Medulla oblongata (tissue), 1 donor: ENCODE measurements at regions not wholly inside any gene's neighbourhood (a gene's known extent, or its start where the extent isn't known, plus 50 kb on each side); places are given as distances from the start of the nearest gene placed in this dataset.

Experiments used
- DNase-seq: peaks from one replicate; pipeline ENCODE4 v3.0.0-alpha.2; 2015; ENCODE audit errors: extremely low spot score

DNA sequence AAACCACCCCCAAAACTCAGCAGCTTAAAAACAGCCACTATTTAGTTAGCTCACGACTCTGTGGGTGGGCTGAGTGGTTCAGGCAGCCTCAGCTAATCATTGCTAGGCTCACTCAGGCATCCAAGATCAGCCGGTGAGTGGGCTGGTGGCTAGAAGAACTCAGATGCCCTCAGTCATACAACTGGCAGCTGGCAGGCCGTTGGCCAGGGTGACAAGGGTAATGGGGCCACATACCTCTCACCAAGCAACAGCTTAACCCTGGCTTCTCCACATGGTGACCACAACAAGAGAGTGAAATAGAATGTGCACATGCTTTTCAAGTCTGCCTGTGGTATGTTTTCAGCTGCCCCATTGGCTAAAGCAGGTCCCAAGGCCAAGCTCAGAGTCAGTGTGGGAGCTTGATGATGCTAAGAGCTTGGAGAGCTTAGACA is 435.4 kb upstream of the TSHZ3 start:
- no peak for DNase-seq

DNA sequence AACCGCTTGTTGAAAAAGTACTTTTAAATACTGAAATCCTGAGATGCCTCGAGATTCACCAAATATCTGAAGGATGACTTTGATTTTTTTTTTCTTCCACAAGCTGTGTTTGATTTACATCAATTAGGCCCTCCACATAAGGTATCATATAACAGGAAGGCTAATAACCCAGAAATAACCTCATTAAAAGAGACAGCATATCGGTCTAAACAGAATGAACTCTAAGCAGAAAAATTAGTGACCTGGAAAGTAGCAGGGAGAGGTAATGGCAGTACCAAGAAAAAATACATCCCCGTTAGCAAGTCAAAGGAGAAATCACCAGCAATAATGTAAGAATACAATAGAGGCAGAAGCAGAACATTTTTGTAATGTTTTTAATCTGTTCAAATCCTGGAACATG is 452.4 kb upstream of the TSHZ3 start:
- no peak for DNase-seq

DNA sequence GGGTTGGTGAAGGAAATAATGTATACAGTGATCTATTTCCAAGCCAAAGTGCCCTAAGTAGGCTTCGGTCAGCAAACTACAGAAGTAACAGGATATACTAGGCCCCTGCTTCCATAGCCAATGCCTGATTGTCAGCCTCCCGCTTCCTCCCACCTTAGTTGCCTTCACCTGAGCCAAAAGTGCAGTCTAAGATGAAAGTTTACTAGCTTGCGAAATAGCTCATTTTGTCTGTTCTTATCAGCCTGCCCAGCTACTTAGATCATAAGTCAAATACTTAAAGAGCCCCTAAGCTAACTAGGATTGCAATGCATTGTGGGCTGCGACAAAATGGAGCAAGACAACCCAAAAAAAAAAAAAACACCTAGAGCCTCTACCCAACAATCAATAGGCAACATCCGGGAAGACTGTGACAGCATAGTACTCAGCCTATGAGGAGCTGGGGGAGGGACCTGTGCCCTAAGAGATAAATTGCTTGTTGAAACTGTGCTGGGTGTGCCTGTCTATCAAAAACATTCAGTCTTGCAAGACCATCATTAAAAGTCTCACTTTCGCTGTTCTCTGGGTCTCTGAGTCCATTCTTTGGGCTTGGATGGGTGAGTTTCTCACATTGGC is 454.7 kb upstream of the TSHZ3 start:
- no peak for DNase-seq

DNA sequence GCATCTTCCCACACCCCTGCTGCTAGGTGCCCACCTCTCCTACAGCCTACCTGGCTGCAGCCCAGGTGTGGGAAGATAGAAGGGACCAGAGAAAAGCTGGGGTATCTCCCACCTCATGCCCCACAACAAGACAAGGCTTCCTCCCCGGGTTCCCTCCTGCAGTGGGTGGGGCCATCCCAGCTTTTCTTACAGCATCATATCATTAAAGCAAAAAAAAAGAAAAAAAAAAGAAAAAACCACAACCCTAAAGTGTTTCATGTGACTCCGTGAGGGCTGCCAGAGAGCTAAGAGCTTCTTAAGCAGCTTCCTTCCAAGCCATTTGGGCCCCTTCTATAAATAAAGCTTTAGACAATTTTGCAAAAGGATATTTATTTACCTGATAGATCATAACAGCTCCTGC is 455.4 kb upstream of the TSHZ3 start:
- no peak for DNase-seq

DNA sequence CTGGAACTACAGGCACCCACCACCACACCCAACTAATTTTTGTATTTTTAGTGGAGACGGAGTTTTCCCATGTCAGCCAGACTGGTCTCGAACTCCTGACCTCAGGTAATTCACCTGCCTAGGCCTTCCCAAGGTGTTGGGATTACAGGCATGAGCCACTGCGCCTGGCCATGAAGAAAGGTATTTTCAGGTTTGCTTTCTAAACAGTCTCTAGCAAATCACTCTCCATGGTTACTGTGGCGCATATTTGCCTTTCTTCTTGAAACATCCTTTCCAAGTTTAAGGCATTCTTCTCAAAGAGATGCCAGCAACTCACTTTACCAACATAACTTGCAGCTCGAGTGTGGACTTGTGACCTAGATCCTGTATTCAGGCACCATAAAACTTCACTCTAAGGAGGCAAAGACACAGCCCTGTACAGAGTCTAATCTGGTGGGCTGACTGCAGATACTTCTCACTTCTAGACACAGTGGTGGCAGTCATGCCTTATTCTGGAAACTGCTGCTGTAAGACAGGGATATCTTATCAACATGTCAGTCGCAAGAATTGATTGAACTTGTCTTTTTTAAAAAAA is 461.4 kb upstream of the TSHZ3 start:
- DNase-seq, result no peak

DNA sequence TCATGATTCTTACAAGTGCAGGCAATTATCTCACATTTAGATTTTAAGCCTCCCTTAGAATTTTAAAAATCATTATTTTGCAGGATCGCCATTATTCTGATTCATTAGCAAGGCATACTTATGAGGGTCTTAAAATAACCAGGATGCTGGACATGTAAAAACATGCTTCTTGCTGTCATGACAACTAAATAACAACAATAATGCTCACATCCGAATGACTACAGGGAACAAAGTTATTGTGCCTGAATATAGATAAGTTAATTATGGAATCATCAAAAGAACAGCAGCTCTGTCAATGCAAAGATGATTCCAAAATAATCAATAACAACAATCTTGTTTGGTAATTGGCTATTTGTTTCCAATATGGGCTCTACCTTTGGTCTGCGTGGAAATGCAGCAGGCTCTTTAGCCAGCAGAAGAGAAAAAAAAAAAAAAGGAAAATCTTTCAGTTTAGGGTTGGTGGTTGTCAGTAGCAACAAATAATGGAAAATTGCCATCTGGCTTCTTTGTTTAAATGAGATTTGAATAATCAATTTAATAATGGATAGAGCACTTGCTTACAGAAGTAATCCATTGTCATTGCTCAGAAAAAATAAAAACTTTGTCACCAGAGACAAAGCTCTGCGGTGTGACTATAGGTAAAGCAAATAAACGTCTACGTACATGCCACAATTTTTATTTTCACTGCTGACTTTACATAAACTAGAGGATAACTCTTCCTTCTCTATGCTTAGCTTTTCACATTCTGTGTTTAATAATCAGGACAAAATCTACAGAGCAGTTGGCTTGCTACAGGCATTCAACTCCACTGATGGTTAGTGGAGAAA is 468.9 kb upstream of the TSHZ3 start:
- no peak for DNase-seq

DNA sequence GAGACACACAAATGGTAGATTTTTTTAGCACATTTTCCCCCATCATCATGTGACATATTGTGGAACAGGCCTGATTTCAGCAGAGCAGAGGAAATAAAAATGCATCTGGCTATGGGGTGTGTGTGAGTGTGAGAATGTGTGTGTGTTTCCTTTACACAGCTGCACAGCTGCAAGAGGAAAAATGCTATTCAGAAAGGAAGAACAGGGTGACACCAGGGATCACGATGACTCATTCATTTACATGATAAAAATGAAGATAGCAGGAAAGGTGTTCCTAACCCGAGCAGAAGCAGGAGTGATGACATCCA is 469.5 kb upstream of the TSHZ3 start:
- no peak for DNase-seq

DNA sequence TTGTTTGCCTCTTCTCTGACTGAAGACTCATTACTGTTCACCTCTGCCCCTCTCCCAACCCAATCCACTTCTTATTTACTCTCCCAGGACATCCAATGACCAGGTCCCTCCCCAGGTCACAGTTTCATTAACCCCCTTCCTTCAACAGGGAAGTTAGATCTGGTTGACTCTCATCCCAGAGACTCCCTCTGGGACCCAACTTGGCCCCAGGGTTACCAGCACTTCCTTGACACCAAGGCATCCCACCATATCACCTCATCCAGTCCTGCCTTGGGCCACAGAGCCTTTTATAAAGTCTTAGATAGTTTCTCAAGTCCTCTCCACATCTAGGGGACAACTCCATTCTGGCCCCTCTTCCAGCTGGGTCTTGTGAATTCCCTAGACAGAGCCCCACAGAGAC is 470.6 kb upstream of the TSHZ3 start:
- no peak for DNase-seq

DNA sequence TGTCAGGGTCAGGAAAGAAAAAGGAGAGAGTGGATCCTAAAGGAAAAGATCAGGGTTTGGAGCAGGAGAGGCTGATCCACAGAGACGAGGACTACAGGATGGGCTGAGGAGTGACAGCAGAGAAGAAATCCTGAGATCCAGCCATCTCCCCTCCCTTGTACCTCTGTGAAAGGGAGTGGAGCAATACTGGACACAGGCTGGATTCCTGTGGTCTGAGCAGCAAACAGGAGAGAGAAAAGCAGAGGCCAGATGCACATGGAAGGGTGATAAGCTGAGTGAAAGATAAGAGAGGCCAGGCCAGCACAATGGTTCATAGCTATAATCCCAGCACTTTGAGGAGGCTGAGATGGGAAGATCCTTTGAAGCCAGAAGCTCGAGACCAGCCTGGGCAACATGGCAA is 472.1 kb upstream of the TSHZ3 start:
- no peak for DNase-seq

DNA sequence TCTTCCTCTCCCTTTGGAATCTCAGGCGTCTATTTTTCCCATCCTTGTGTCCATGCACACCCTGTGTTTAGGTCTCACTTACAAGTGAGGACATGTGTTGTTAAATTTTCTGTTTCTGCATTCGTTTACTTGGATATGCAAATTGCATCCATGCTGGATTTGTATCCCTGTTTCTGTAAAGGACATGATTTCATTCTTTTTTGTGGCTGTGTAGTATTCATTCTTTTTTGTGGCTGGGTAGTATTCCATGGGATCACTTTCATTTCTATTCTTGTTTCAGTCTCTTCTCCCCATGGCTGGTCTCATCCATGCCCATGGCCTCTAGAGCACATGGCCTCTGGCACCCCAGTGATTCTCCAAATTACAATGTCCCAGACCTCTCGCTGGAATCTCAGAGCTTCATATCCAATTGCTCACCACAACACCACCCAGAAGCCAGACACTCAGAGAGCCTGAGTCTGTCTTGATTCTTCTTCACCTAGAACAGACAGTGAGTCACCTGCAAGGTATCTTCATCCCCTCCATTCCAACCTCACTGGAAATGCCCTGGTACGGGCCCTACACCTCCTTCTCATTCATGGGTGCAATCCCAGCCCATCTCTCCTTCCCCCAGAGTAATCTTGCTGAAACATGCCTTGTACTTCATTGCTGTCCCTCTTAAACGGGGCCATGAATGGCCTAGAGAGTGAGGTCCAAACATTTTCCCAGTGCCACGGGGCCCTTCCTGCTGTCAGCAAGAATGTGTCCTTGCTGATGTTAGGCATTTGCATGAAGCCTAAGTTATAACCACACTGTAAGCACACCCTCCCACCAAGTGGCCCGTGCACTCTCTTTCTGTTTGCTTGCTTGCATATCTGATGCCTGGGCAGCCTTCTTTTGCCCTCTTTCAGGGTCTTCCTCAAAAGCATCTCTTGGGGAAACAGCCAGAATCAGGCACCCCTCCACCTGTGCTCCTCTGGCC is 476.2 kb upstream of the TSHZ3 start:
- no peak for DNase-seq

DNA sequence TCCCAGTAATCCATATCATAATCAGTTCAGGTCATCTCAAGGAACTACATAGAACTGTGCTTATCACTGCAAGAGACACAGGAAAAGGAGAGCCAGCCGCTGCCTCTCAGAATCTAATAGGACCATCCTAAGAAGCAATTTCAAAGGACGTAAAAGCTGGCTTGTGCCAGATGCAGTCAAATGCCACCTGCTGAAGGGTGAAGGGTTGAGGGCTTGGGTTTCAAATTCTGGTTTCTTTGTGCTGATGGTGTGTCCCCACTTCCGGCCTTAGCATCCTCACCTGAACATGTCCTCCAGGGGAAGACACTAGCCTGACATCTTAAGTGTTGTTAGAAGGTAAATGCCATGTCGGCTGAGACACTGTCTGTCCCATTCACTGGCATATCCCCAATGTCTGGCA is 477.1 kb upstream of the TSHZ3 start:
- no peak for DNase-seq

DNA sequence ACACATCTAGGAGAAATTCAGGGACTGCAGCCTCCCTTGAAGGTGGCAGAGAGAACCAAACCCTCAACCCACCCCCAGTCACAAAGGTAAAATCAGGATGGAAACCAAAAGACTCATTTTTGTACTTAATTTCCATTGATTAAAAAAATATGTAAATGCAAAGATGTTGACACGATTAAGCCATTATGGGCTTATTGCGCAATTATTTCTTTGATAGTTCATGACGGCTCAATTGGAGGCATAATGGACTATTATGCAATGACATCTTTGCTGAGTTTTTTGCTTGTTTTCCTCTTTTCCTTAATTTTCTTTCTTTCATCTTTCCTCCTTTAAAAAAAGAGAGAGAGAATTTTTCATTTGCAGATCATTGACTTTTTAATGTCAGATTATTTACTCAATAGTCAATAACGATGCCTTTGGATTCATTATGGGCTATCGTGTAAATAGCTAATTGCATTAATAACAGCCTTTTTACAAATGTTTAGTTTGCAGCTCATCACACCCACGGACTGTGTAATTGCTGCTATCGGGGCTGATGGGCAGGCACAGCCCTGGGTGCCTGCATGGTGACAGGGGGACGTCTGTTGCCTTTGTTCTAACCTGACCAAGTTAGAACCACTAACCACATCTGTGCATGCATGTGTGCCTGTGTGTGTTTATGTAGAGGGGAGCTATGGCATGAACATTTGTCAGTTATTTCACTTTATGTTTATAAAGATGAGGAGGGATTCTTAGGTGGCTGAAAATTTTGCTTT is 482.4 kb upstream of the TSHZ3 start:
- no peak for DNase-seq

DNA sequence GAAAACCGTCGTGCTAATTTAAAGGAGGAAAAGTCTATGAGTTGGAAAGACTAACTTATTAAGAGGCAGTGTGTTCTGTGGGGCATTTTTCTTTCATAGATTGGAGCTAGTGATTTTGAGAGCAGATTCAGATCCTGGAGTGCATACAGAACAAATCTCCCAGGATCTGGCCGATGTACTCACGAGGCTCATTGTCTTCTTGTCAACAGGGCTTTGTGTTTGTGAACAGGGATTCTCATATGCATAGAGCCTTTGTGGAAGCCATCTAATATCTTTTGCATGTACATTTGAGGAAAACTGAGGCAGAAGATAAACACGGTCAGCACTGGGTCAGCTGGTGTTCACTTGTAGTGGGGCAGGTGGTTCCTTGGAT is 482.9 kb upstream of the TSHZ3 start:
- peak; percentile 34 for DNase-seq

DNA sequence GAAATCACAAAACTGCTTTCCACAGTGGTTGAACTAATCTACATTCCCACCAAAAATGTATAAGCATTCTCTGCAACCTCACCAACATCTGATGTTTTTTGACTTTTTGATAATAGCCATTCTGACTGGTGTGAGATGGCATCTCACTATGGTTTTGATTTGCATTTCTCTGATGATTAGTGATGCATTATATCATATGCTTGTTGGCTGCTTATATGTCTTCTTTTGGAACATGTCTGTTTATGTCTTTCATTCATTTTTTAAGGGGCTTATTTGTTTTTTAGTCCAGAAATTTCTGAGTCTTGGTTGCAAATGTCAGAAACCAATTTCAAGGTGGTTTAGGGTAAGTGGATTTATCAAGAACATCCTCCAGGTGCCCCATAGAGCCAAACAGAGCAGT is 484.8 kb upstream of the TSHZ3 start:
- no peak for DNase-seq

DNA sequence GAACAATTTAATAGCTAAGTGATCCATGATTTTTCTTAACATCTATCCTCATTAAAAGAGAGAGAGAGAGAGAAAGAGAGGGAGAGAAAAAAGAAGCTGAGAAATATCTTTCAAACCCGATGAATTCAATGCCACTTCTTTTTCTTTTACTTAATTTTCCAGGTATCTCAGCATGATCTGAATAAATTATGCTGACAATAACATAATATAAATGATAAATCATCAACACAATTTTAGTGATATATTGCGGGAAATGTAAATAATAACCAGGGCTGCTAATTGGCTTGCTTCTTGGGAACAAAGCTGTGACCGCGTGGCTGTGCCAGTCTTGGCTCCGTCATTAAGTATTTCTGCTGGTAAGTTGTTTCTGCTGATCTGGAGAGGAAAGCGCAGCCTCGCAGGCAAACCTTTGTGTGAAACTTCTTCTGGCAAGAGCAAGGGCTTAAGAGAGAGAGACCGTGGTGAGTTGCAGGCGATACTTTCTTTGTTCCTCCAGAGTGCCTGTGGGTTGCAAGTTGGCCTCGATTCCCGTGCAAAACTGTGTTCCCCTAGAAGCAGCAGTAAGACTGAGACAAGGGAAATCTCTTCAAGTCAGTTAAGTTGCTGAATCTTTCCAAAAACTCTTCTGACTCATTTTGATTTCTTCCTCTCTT is 489.1 kb upstream of the TSHZ3 start:
- DNase-seq, result no peak

DNA sequence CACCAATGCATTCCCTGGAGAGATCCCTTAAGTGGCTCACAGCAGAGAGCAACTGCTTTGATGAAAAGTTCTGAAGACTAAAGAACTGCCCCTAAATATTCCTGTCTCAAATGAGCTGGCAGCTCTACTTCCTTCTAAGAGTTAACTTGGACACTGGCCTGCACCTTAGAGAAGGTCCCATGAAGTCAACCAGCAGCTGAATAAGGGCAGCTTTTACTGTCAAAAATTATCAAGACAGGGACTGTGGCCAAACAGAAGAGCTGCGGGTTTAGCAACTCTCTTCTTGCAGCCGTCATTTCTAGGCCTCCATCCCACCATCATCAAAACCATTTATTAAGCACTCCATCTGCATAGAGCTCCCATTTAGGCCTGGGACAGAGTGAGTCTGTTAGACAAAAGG is 491.1 kb upstream of the TSHZ3 start:
- no peak for DNase-seq

DNA sequence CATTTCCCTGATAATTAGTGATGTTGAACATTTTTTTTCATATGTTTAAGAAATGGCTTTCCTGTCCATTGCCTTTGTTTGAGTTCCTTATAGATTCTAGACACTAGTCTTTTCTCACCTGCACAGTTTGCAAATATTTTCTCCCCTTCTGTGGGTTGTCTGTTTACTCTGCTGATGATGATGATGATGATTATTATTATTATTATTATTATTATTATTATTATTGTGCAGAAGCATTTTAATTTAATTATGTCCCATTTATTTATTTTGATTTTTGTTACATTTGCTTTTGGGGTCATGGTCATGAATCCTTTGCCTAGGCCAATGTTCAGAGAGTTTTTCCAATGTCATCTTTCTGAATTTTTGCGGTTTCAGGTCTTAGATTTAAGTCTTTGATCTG is 492.5 kb upstream of the TSHZ3 start:
- DNase-seq, result no peak

DNA sequence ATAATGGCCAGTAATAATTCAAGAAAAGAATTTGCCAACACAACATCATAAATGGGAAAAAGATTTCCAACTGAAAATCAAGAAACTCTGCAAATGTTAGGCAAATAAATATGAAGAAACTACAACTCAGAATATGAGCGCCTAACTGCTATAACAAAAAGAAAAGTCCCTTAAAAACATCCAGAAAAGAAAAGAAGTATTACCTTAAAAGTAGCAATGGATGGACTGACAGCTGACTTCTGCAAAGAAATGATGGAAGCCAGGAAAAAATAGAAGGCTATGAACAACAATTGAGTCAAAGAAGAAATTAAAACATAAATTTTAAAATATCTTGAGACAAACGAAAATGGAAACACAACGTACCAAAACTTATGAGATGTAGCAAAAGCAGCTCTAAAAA is 482.3 kb upstream of the ZNF507 start:
- no peak for DNase-seq

DNA sequence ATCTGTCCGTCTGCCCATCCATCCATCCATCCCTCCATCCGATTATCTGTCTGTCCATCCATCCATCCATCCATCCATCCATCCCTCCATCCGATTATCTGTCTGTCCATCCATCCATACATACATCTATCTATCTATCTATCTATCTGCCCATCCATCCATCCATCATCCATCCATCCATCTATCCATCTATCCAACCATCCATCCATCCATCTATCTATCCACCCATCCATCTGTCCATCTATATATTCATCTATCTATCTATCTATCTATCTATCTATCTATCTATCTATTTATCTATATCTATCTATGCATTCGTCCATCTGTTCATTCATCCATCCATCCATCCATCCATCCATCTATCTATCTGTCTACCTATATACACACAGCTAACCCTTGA is 471.1 kb upstream of the ZNF507 start:
- no peak for DNase-seq

DNA sequence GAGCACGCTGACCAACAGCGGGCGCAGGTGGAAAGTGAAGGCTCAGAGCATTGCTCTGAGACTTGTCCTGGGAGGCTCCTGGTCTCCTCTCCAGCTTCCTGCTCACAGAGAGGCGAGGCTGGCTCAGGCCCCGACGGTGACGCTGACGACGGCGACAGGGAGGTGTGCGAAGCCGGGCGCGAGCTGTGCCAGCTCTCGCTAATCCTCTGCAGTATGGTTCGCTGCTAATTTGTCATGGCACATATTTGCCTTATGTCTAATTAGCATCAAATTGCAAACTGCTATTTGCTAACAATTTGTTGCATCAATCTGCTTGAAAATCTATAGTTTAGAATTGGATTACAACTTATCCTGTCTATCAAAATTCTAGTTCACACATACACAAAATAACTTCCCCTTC is 469.8 kb upstream of the ZNF507 start:
- no peak for DNase-seq

DNA sequence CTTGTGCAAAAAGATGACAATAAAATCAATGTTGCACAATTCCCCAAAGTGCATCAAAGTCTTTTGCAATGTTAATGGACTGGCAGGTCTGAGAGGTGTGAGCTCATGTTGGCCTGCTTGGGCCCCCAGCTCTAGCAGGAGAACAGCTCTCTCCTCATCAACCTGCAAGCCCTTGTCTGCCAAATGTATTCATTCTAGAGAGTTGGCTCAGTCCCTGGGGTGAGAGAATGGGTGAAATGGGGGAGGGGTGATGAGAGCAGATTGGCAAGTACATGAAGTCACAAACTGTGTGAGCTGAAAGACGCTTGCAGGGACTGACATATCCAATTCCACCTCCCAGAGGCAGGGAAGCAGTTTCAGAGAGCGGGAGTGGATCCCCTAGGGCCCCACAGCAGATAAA is 465.1 kb upstream of the ZNF507 start:
- DNase-seq, result no peak
